Right atrium auricular region (tissue), 2 donors: ENCODE measurements at regions not wholly inside any gene's neighbourhood (a gene's known extent, or its start where the extent isn't known, plus 50 kb on each side); places are given as distances from the start of the nearest gene placed in this dataset.
A peak's percentile ranks its signal among the peaks of the same experiment; 100 is the strongest.

Experiments used
- DNase-seq: peaks from one replicate; pipeline ENCODE4 v3.0.0-alpha.2; 2019; ENCODE audit warnings: low spot score
- H3K27ac ChIP-seq, 2 donors: fragments of 200-600 bp; sonication (generic); 1 replicate in 1 of 2; 2 replicates in 1 of 2; pipeline ENCODE4 v1.5.1; 2016 to 2019
- H3K27me3 ChIP-seq, 2 donors: fragments of 200-600 bp; sonication (generic); one replicate each; pipeline versions ENCODE4 v1.5.1 to v1.6.0; 2017 to 2019
- H3K36me3 ChIP-seq: fragments of 200-600 bp; sonication (generic); one replicate; pipeline ENCODE4 v1.5.1; 2016
- H3K4me1 ChIP-seq, 2 donors: fragments of 200-600 bp; sonication (generic); one replicate each; pipeline versions ENCODE4 v1.5.1 to v1.6.0; 2017 to 2019
- H3K4me3 ChIP-seq, 2 donors: fragments of 200-600 bp; sonication (generic); 1 replicate in 1 of 2; 2 replicates in 1 of 2; pipeline ENCODE4 v1.5.1; 2017 to 2019; ENCODE audit warnings: mild to moderate bottlenecking in 1 of 2, moderate library complexity in 1 of 2
- H3K9me3 ChIP-seq, 2 donors: fragments of 200-600 bp; sonication (generic); one replicate each; pipeline ENCODE4 v1.5.1; 2019
- CTCF ChIP-seq, 2 donors: fragments of 200-600 bp; sonication (generic); IDR thresholded peaks; one replicate each; pipeline ENCODE4 v1.5.1; 2019; ENCODE audit warnings: antibody characterized with exemption in 2 of 2

- Histone ChIP-seq H3K4me1 (no peaks in the 10 kb centered on the region), H3K4me3 (no peak overlapping the region), H3K27ac (no peak overlapping the region), H3K9me3 (peaks cover 0 to 23% of the 10 kb centered on the region in 2 donors), H3K36me3 (no peaks in the 10 kb centered on the region), H3K27me3 (no peaks in the 10 kb centered on the region)
- no peak for DNase-seq
- no peak for TF ChIP-seq CTCF (IDR thresholded peaks at IDR 0.05)
Measured at GRCh38 chr21:41581592-41582228, 73.8 kb upstream of the TMPRSS2 start.

- TF ChIP-seq CTCF (IDR thresholded peaks at IDR 0.05): no peak
- Histone ChIP-seq H3K27me3 (no peaks in the 10 kb centered on the region), H3K36me3 (no peaks in the 10 kb centered on the region), H3K4me1 (no peaks in the 10 kb centered on the region), H3K27ac (no peak overlapping the region), H3K4me3 (no peak overlapping the region), H3K9me3 (peaks cover 0 to 29% of the 10 kb centered on the region in 2 donors)
- no peak for DNase-seq
Measured at GRCh38 chr21:41580758-41581554, 73.0 kb upstream of the TMPRSS2 start.

- Histone ChIP-seq H3K4me3 (no peak overlapping the region), H3K9me3 (peaks cover 0 to 34% of the 10 kb centered on the region in 2 donors), H3K36me3 (no peaks in the 10 kb centered on the region), H3K27me3 (no peaks in the 10 kb centered on the region), H3K27ac (no peak overlapping the region), H3K4me1 (no peaks in the 10 kb centered on the region)
- TF ChIP-seq CTCF (IDR thresholded peaks at IDR 0.05): no peak
- DNase-seq: peak; percentile 26
Measured at GRCh38 chr21:41579692-41580091, 71.7 kb upstream of the TMPRSS2 start.

- Histone ChIP-seq H3K27ac (no peak overlapping the region), H3K4me3 (no peak overlapping the region), H3K27me3 (no peaks in the 10 kb centered on the region), H3K4me1 (no peaks in the 10 kb centered on the region), H3K9me3 (peaks cover 0 to 38% of the 10 kb centered on the region in 2 donors), H3K36me3 (no peaks in the 10 kb centered on the region)
- DNase-seq: no peak
- no peak for TF ChIP-seq CTCF (IDR thresholded peaks at IDR 0.05)
Measured at GRCh38 chr21:41578716-41579115, 70.8 kb upstream of the TMPRSS2 start.

GRCh38 chr21:41578083-41578482 lies 70.1 kb upstream of the TMPRSS2 start:
- DNase-seq: no peak
- Histone ChIP-seq H3K4me3 (no peak overlapping the region), H3K27ac (no peak overlapping the region), H3K4me1 (no peaks in the 10 kb centered on the region), H3K36me3 (no peaks in the 10 kb centered on the region), H3K9me3 (peaks cover 0 to 38% of the 10 kb centered on the region in 2 donors), H3K27me3 (no peaks in the 10 kb centered on the region)
- no peak for TF ChIP-seq CTCF (IDR thresholded peaks at IDR 0.05)
